ENCODE measurements at regions not wholly inside any gene's neighbourhood (a gene's known extent, or its start where the extent isn't known, plus 50 kb on each side); places are given as distances from the start of the nearest gene placed in this dataset.

- ATAC-seq (no peak), DNase-seq (ENCODE audit: extremely low read depth in 1 of 4, low spot score in 3 of 4) (no peak), FAIRE-seq (no peak)
- Histone ChIP-seq H3K9me3 (replicated peaks; ENCODE audit: control insufficient read depth, insufficient read depth, low read depth, low read length) (no peaks in the 10 kb centered on the region), H3K9ac (ENCODE audit: insufficient read depth in 1 of 2, low read depth in 2 of 2, low read length in 2 of 2) (no peak overlapping the region), H3K9me1 (ENCODE audit: control insufficient read depth, insufficient read depth, low read length) (no peaks in the 10 kb centered on the region), H3K36me3 (ENCODE audit: control insufficient read depth, insufficient read depth, low read length) (no peaks in the 10 kb centered on the region), H3K27me3 (ENCODE audit: control insufficient read depth in 2 of 2, insufficient read depth in 2 of 2, low read length in 2 of 2) (no peaks in the 10 kb centered on the region; a peak in 1 of 5 replicates), H3K79me2 (ENCODE audit: control insufficient read depth, insufficient read depth, low read length) (no peaks in the 10 kb centered on the region), H3K4me2 (ENCODE audit: insufficient read depth, low read length) (no peak overlapping the region), H3K4me1 (replicated peaks in 1 of 2; ENCODE audit: control insufficient read depth in 2 of 2, insufficient read depth in 2 of 2, low read length in 2 of 2) (peaks cover 0 to 6% of the 10 kb centered on the region in 2 experiments; a peak in 2 of 5 replicates), H2AFZ (ENCODE audit: low read depth, low read length) (no peak overlapping the region), H3K27ac (ENCODE audit: extremely low read depth, low read depth, low read length) (no peak overlapping the region), H4K20me1 (replicated peaks; ENCODE audit: control insufficient read depth, insufficient read depth, low read length) (no peaks in the 10 kb centered on the region; the same call in 1 of the 2 replicates), H3K4me3 (no peak overlapping the region)
- intact Hi-C loops (cut with micrococcal nuclease) = no loop called here
- TF ChIP-seq BRCA1 (IDR thresholded peaks at IDR 0.05) = no peak
- TF ChIP-seq BRCA1 (CRISPR knock-in tag; IDR thresholded peaks at IDR 0.05) = no peak
- no peak for TF ChIP-seq POLR2H (tag; IDR thresholded peaks at IDR 0.05; ENCODE audit: low read depth)
- in situ Hi-C loops (cut with MboI) = no loop called here
- ChIA-PET POLR2A (interaction anchor here (1.0 to 1.4 kb wide), 2 partner anchors 12 to 15 kb away, joined by 3 read pairs; no protein-coding TSS in a partner anchor), CTCF (ENCODE audit: low intra/inter-chr PET ratio) (no interaction called here)
- no TSS peak for BruUV-seq (replicated peaks)
- 4% methylated on average over 4 of the region's 4 CpGs for WGBS (ENCODE audit: insufficient coverage, low coverage, missing lambda C conversion rate)
These were observed 259.0 kb upstream of the ADRA1B start for GRCh38 chr5:159657298-159657697.

DNA sequence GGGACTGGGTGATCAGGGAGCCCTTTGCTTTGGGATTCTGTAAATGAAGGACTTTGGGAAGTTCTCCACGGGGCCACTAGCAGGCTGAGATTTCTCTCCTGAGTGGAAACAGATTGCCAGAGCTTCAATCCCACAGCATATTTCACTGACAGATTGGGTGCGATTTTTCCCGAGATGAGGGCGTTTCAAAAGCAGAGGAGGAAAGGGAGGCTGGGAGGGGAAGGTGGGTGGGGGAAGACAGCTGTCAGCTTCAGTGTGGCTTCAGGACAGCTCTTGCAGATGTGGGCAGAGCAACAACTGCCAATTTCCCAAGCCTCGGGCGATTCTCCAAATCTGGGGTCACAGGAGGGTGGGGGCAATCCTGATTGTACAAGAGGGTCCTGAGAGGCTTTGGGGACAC, 258.5 kb upstream of the ADRA1B start:
- no TSS peak for BruUV-seq (replicated peaks)
- no peak overlapping the region for H3K9ac ChIP-seq (ENCODE audit: insufficient read depth in 1 of 2, low read depth in 2 of 2, low read length in 2 of 2)
- ATAC-seq (no peak), FAIRE-seq (no peak), DNase-seq (ENCODE audit: extremely low read depth in 1 of 4, low spot score in 3 of 4) (no peak)
- H3K9me1 ChIP-seq (ENCODE audit: control insufficient read depth, insufficient read depth, low read length) = no peaks in the 10 kb centered on the region
- no peaks in the 10 kb centered on the region for H3K9me3 ChIP-seq (replicated peaks; ENCODE audit: control insufficient read depth, insufficient read depth, low read depth, low read length)
- 5% methylated on average over 6 of the region's 6 CpGs for WGBS (ENCODE audit: insufficient coverage, low coverage, missing lambda C conversion rate)
- H4K20me1 ChIP-seq (replicated peaks; ENCODE audit: control insufficient read depth, insufficient read depth, low read length) = no peaks in the 10 kb centered on the region; the same call in 1 of the 2 replicates
- intact Hi-C loops (cut with micrococcal nuclease) (no loop called here), in situ Hi-C loops (cut with MboI) (no loop called here)
- H3K4me2 ChIP-seq (ENCODE audit: insufficient read depth, low read length) = no peak overlapping the region
- H3K4me1 ChIP-seq (replicated peaks in 1 of 2; ENCODE audit: control insufficient read depth in 2 of 2, insufficient read depth in 2 of 2, low read length in 2 of 2) = peaks cover 0 to 6% of the 10 kb centered on the region in 2 experiments; a peak in 2 of 5 replicates
- H3K79me2 ChIP-seq (ENCODE audit: control insufficient read depth, insufficient read depth, low read length) = no peaks in the 10 kb centered on the region
- POLR2A ChIA-PET = interaction anchor here (1.4 kb wide), 1 partner anchor 16 kb away, joined by 3 read pairs; no protein-coding TSS in a partner anchor
- CTCF ChIA-PET (ENCODE audit: low intra/inter-chr PET ratio) = no interaction called here
- H3K27ac ChIP-seq (ENCODE audit: extremely low read depth, low read depth, low read length) = no peak overlapping the region
- no peak overlapping the region for H2AFZ ChIP-seq (ENCODE audit: low read depth, low read length)
- H3K36me3 ChIP-seq (ENCODE audit: control insufficient read depth, insufficient read depth, low read length) = no peaks in the 10 kb centered on the region
- H3K4me3 ChIP-seq = no peak overlapping the region
- H3K27me3 ChIP-seq (ENCODE audit: control insufficient read depth in 2 of 2, insufficient read depth in 2 of 2, low read length in 2 of 2) = no peaks in the 10 kb centered on the region; a peak in 1 of 5 replicates
- TF ChIP-seq, protein P1, sequence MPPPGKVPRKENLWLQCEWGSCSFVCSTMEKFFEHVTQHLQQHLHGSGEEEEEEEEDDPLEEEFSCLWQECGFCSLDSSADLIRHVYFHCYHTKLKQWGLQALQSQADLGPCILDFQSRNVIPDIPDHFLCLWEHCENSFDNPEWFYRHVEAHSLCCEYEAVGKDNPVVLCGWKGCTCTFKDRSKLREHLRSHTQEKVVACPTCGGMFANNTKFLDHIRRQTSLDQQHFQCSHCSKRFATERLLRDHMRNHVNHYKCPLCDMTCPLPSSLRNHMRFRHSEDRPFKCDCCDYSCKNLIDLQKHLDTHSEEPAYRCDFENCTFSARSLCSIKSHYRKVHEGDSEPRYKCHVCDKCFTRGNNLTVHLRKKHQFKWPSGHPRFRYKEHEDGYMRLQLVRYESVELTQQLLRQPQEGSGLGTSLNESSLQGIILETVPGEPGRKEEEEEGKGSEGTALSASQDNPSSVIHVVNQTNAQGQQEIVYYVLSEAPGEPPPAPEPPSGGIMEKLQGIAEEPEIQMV (tag; conservative IDR thresholded peaks at IDR 0.05; ENCODE audit: low read depth) = no peak
- TF ChIP-seq RBM25 (IDR thresholded peaks at IDR 0.05; ENCODE audit: low read depth, low read length, severe bottlenecking) = no peak
- TF ChIP-seq MTF1 (CRISPR knock-in tag; IDR thresholded peaks at IDR 0.05; ENCODE audit: borderline replicate concordance) = no peak
- no peak for TF ChIP-seq DPF2 (IDR thresholded peaks at IDR 0.05)
- TF ChIP-seq ZNF561 (CRISPR knock-in tag; conservative IDR thresholded peaks at IDR 0.05) = no peak
- TF ChIP-seq GATA2 (CRISPR knock-in tag; IDR thresholded peaks at IDR 0.05) = no peak
- no peak for TF ChIP-seq GABPB2 (CRISPR knock-in tag; conservative IDR thresholded peaks at IDR 0.05)
- no peak for TF ChIP-seq HBP1 (CRISPR knock-in tag; IDR thresholded peaks at IDR 0.05)
